ENCODE measurements at regions not wholly inside any gene's neighbourhood (a gene's known extent, or its start where the extent isn't known, plus 50 kb on each side); places are given as distances from the start of the nearest gene placed in this dataset.

- no peak for TF ChIP-seq EP300 (IDR thresholded peaks at IDR 0.05; ENCODE audit: borderline replicate concordance in 1 of 2, control insufficient read depth in 1 of 2, low read depth in 2 of 2, low read length in 2 of 2)
- no peak for TF ChIP-seq CTCF (IDR thresholded peaks at IDR 0.05 in 2 of 3, conservative IDR thresholded peaks at IDR 0.05 in 1 of 3; ENCODE audit: control insufficient read depth in 2 of 3, extremely low read depth in 1 of 3, insufficient read depth in 1 of 3, low read depth in 3 of 3, low read length in 3 of 3)
- TF ChIP-seq RFX5 (IDR thresholded peaks at IDR 0.05; ENCODE audit: low read depth, low read length) = no peak
- no peak for TF ChIP-seq TAF1 (IDR thresholded peaks at IDR 0.05; ENCODE audit: borderline replicate concordance, low read depth, low read length)
- TF ChIP-seq POU2F2 (IDR thresholded peaks at IDR 0.05; ENCODE audit: borderline replicate concordance, low read depth, low read length) = no peak
- TF ChIP-seq CREB1 (IDR thresholded peaks at IDR 0.05; ENCODE audit: low read depth) = no peak
These were observed 466.0 kb downstream of the GJA1 start for GRCh38 chr6:121901432-121901831.

Measured in GM12878 (cell line).